Thoracic aorta (tissue), 2 donors: ENCODE measurements at regions not wholly inside any gene's neighbourhood (a gene's known extent, or its start where the extent isn't known, plus 50 kb on each side); places are given as distances from the start of the nearest gene placed in this dataset.

Experiments used
- ATAC-seq: fragments of 150-250 bp; one replicate; pipeline ENCODE4 v1.8.0; 2017; ENCODE audit warnings: low read depth; ENCODE audit not compliant: insufficient number of reproducible peaks, low FRiP score
- DNase-seq: peaks from one replicate; pipeline ENCODE4 v3.0.0-alpha.2; 2020; ENCODE audit warnings: low spot score
- H3K27ac ChIP-seq, 2 donors: fragments of 200-600 bp; sonication (generic); 1 replicate in 1 of 2; 2 replicates in 1 of 2; pipeline ENCODE4 v1.5.1; 2016; ENCODE audit warnings: mild to moderate bottlenecking in 2 of 2, moderate library complexity in 2 of 2
- H3K27me3 ChIP-seq: fragments of 200-600 bp; sonication (generic); replicated peaks from 2 replicates; pipeline ENCODE4 v1.6.0; 2016; ENCODE audit warnings: mild to moderate bottlenecking; ENCODE audit not compliant: insufficient read depth
- H3K36me3 ChIP-seq: fragments of 200-600 bp; sonication (generic); one replicate; pipeline ENCODE4 v1.5.1; 2016
- H3K4me1 ChIP-seq, 2 donors: fragments of 200-600 bp; sonication (generic); 1 replicate in 1 of 2; 2 replicates in 1 of 2; pipeline versions ENCODE4 v1.5.1 to v1.6.0; 2016; ENCODE audit warnings: low read depth in 2 of 2, mild to moderate bottlenecking in 1 of 2; ENCODE audit not compliant: control insufficient read depth in 1 of 2
- H3K4me3 ChIP-seq: fragments of 200-600 bp; sonication (generic); 2 replicates; pipeline ENCODE4 v1.5.1; 2016; ENCODE audit warnings: mild to moderate bottlenecking
- H3K9me3 ChIP-seq: fragments of 200-600 bp; sonication (generic); 2 replicates; pipeline ENCODE4 v1.5.1; 2016
- TF ChIP-seq, protein P1 (sequence below): fragments of 200-600 bp; sonication (generic); IDR thresholded peaks from one replicate; pipeline ENCODE4 v1.5.1; 2019; ENCODE audit warnings: antibody characterized with exemption

DNA sequence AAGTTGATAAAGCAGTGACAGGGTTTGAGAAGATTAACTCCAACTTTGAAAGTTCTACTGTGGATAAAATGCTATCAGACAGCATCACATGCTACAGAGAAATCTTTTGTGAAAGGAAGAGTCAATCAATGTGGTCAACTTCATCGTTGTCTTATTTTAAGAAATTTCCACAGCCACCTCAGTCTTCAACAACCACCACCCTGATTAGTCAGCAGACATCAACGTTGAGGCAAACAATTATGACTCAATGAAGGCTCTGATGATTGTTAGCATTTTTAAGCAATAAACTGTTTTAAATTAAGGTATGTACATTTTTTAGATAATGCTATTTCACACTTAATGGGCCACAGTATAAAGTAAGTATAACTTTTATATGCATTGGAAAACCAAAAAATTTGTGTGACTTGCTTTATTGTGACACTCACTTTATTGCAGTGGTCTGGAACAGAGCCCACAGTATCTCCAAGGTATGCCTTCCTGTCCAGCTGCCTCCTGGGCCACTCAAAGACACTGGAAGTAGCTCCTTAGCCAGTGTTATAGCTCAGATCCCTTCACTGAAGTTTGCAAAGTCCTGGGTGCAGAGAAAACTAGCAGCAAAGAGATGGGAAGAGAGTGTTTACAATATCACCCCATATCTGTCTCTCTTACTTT, 293.1 kb downstream of the ARHGAP12 start:
- DNase-seq (no peak), ATAC-seq (no peak)
- Histone ChIP-seq H3K4me1 (no peaks in the 10 kb centered on the region), H3K27me3 (no peaks in the 10 kb centered on the region), H3K9me3 (peaks cover 3% of the 10 kb centered on the region), H3K36me3 (no peaks in the 10 kb centered on the region), H3K4me3 (no peak overlapping the region), H3K27ac (no peak overlapping the region)
- TF ChIP-seq, protein P1, sequence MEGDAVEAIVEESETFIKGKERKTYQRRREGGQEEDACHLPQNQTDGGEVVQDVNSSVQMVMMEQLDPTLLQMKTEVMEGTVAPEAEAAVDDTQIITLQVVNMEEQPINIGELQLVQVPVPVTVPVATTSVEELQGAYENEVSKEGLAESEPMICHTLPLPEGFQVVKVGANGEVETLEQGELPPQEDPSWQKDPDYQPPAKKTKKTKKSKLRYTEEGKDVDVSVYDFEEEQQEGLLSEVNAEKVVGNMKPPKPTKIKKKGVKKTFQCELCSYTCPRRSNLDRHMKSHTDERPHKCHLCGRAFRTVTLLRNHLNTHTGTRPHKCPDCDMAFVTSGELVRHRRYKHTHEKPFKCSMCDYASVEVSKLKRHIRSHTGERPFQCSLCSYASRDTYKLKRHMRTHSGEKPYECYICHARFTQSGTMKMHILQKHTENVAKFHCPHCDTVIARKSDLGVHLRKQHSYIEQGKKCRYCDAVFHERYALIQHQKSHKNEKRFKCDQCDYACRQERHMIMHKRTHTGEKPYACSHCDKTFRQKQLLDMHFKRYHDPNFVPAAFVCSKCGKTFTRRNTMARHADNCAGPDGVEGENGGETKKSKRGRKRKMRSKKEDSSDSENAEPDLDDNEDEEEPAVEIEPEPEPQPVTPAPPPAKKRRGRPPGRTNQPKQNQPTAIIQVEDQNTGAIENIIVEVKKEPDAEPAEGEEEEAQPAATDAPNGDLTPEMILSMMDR, result no peak

DNA sequence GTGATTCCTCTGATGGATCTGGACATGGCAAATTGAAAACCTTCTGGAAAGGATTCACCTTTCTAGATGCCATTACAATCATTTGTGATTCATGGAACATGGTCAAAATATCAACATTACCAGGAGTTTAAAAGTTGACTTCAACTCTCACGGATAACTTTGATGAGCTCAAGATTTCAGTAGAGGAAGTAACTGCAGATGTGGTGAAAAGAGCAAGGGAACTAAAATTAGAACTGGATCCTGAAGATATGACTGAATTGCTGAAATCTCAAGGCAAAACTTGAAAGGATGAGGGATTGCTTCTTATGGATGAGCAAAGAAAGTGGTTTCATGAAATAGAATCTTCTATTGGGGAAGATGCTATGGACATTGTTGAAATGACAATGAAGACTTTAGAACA, 293.6 kb downstream of the ARHGAP12 start:
- Histone ChIP-seq H3K27ac (no peak overlapping the region), H3K27me3 (no peaks in the 10 kb centered on the region), H3K36me3 (no peaks in the 10 kb centered on the region), H3K4me3 (no peak overlapping the region), H3K4me1 (no peaks in the 10 kb centered on the region), H3K9me3 (peaks cover 3% of the 10 kb centered on the region)
- TF ChIP-seq, protein P1, result no peak
- no peak for ATAC-seq
- no peak for DNase-seq

- no peak for ATAC-seq
- DNase-seq, result no peak
- Histone ChIP-seq H3K27me3 (no peaks in the 10 kb centered on the region), H3K36me3 (no peaks in the 10 kb centered on the region), H3K9me3 (no peaks in the 10 kb centered on the region), H3K4me3 (no peak overlapping the region), H3K4me1 (no peaks in the 10 kb centered on the region), H3K27ac (no peak overlapping the region)
- TF ChIP-seq, protein P1, result no peak
Measured at GRCh38 chr10:31630861-31631567, 297.6 kb downstream of the ARHGAP12 start.

DNA sequence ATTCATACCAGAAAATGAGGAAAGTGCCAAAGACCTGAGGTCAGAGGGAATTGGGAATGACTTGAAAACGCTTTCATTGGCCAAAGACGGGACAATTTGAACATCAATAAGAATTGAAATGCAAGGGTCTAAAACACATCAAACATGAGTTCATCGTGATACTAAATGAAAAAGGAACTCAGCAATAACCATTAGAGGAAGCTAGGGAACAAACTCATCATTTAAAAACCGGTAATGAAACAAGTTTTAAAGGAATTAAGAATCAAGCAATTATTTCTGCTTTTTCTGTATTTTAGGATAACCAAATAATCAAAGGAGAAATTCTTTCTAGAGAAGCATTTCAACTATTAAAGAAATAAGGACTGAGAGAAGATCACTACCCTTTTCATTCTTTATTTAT, 303.1 kb downstream of the ARHGAP12 start:
- Histone ChIP-seq H3K27me3 (no peaks in the 10 kb centered on the region), H3K4me1 (peaks cover 6 to 21% of the 10 kb centered on the region in 2 donors), H3K4me3 (no peak overlapping the region), H3K36me3 (no peaks in the 10 kb centered on the region), H3K27ac (no peak overlapping the region), H3K9me3 (no peaks in the 10 kb centered on the region)
- DNase-seq, result no peak
- TF ChIP-seq, protein P1, result no peak
- ATAC-seq, result no peak

DNA sequence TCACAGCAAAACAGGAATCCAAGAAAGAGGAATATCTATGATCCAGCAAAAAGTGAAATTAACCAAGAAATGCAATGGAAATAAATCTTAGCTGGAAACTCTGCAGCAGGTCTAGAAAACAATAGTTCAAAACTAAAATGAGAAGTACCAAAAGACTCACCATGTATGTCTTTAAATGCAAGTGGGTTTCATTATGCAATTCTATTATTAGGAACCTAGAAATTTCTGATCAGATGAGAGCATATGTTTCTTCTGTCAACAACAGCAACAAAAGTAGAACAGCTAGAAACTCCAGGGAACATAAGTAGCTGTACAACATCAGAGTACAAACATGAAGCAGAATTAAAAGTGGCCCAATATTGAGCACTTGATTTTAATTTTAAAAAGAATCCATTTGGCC, 304.0 kb downstream of the ARHGAP12 start:
- no peak overlapping the region for H3K4me3 ChIP-seq
- DNase-seq (no peak), ATAC-seq (no peak)
- peak overlapping the region in 1 of 2 donors; percentile 51 for H3K27ac ChIP-seq
- no peaks in the 10 kb centered on the region for H3K36me3 ChIP-seq
- H3K27me3 ChIP-seq, result no peaks in the 10 kb centered on the region
- peaks cover 7 to 30% of the 10 kb centered on the region in 2 donors for H3K4me1 ChIP-seq
- no peaks in the 10 kb centered on the region for H3K9me3 ChIP-seq
- TF ChIP-seq, protein P1, result no peak
